Natural killer cell treated with Interleukin-12 subunit alpha and Interleukin-12 subunit beta and Interleukin-15 and Interleukin-18, amount 100 ng/mL, for 72 hours (primary cell): ENCODE measurements at regions not wholly inside any gene's neighbourhood (a gene's known extent, or its start where the extent isn't known, plus 50 kb on each side); places are given as distances from the start of the nearest gene placed in this dataset.
"Not testable (repeated sequence)": the region's sequence is repeated elsewhere in the genome, so short reads cannot be mapped to it uniquely, and the experiment has no call there.

ENCODE experiments used
- ATAC-seq, 2 donors: fragments of 150-1000 bp; cut with Tn5 transposase in 1 of 2; sonication (Bioruptor Pico), chemical (Tn5 transposase) in 1 of 2; 2 replicates each; pipeline ENCODE4 v1.10.0; 2021
- DNase-seq: peaks from one replicate; pipeline ENCODE4 v3.0.0; 2022; ENCODE audit warnings: low spot score
- H3K27ac Mint-ChIP-seq, 2 donors: 1 replicate in 1 of 2; 2 replicates in 1 of 2; pipeline ENCODE4 v1.8.0; 2022; ENCODE audit warnings: mixed read lengths in 2 of 2, mild to moderate bottlenecking in 1 of 2, moderate library complexity in 1 of 2
- H3K27me3 Mint-ChIP-seq, 2 donors: 1 replicate in 1 of 2; 2 replicates in 1 of 2; pipeline ENCODE4 v1.8.0; 2022; ENCODE audit warnings: mixed read lengths in 2 of 2
- H3K36me3 Mint-ChIP-seq: one replicate; pipeline ENCODE4 v1.8.0; 2022; ENCODE audit warnings: mixed read lengths
- H3K4me1 Mint-ChIP-seq, 2 donors: 1 replicate in 1 of 2; 2 replicates in 1 of 2; pipeline ENCODE4 v1.8.0; 2022; ENCODE audit warnings: low read depth in 2 of 2, mixed read lengths in 2 of 2, mild to moderate bottlenecking in 1 of 2
- H3K4me3 Mint-ChIP-seq: one replicate; pipeline ENCODE4 v1.8.0; 2022; ENCODE audit warnings: mixed read lengths
- H3K9me3 Mint-ChIP-seq: 2 replicates; pipeline ENCODE4 v1.8.0; 2022; ENCODE audit warnings: mixed read lengths

DNA sequence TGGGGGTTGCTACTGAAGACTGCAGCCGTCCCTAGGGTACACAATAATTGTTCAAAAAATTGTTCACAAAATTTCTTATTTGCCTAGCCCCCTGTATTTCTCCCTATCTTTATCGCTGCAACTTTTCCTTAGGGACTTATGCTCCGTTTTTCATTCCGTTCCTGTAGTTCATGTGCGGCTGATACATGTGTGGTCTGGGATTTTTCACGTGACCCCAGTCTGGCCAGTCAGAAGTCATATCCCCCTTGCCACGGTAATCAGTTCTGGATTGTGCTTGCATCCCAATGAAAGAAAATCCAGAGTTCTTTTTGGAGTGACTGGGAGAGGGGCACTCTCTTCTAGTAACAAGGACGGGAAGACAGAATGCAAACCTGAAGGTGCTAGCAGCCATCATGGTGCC is 610.7 kb upstream of the C16orf82 start:
- Mint-ChIP-seq H3K36me3 (no peaks in the 10 kb centered on the region), H3K27me3 (peaks cover 7 to 19% of the 10 kb centered on the region in 2 donors), H3K4me3 (no peak overlapping the region), H3K27ac (no peak overlapping the region), H3K4me1 (no peaks in the 10 kb centered on the region), H3K9me3 (no peaks in the 10 kb centered on the region)
- DNase-seq (no peak), ATAC-seq (no peak)

DNA sequence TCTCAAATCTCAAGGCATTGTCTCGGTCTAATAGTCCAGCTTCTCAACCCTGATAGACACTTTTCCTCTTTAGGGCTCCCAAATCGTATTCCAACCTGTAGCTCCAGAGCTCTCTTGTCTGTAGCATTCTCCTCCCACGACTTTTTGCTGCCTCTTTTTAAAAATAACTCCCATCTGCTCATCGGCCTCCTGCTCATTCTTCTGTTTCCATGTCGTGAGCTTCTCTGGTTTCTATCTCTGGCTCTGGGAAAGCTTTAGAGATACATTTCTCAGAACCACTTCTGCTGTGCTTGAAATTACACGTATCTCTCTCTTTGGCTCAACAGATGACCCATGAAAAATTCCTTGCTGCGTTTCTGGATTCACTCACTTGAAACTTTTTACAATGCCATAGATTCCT is 609.6 kb upstream of the C16orf82 start:
- Mint-ChIP-seq H3K4me1 (no peaks in the 10 kb centered on the region), H3K27me3 (peaks cover 7 to 22% of the 10 kb centered on the region in 2 donors), H3K9me3 (no peaks in the 10 kb centered on the region), H3K36me3 (no peaks in the 10 kb centered on the region), H3K27ac (no peak overlapping the region), H3K4me3 (no peak overlapping the region)
- DNase-seq (no peak), ATAC-seq (no peak)

DNA sequence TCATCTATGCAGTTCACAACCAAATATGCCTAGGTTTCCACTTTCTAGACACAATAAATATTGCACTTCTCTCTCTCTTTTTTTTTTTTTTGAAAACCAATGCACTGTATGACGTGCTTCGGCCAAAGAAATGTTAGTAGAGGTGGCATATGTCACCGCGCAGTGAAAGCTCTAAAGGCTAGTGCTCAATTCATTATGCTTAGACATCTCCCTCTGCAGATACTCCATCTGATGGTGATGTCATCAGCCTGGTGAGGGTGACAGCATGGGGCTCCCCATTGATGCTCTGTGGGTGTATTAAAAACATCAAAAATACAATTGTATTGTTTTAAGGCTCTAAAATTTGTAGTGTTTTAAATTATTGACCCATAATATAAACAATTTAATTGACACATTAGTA is 608.8 kb upstream of the C16orf82 start:
- H3K27me3 Mint-ChIP-seq = peaks cover 10 to 22% of the 10 kb centered on the region in 2 donors
- ATAC-seq = no peak
- DNase-seq = no peak
- H3K4me3 Mint-ChIP-seq = no peak overlapping the region
- H3K4me1 Mint-ChIP-seq = no peaks in the 10 kb centered on the region
- no peaks in the 10 kb centered on the region for H3K36me3 Mint-ChIP-seq
- peaks cover 6% of the 10 kb centered on the region for H3K9me3 Mint-ChIP-seq
- no peak overlapping the region for H3K27ac Mint-ChIP-seq

DNA sequence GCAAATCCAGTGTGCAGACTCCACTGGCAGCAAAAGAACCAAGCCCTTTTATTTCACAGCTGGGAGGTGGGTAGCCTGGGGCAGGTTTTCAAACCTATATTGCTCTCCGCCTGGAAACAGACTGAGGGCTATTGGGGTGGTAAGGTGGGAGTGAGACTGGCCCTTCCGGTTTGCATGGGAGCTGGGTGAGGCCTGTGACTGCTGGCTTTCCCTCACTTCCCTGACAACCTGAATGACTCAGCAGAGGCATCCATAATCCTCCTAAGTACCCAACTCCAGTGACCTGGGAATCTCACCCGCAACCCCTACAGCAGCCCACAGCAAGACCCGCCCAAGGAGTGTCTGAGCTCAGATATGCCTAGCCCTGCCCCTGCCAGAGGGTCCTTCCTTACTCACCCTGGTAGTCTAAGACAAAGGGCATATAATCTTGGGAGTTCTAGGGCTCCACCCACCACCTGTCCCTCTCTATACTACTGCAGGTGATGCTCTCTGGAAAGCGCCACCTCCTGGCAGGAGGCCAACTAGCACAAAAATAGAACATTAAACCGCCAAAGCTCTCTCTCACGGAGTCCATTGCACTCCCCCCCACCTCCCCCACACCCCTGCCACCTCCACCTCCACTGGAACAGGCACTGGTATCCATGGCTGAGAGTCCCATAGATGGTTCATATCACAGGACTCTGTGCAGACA is 602.0 kb upstream of the C16orf82 start:
- peaks cover 14 to 45% of the 10 kb centered on the region in 2 donors for H3K27me3 Mint-ChIP-seq
- no peak for ATAC-seq
- H3K36me3 Mint-ChIP-seq = no peaks in the 10 kb centered on the region

DNA sequence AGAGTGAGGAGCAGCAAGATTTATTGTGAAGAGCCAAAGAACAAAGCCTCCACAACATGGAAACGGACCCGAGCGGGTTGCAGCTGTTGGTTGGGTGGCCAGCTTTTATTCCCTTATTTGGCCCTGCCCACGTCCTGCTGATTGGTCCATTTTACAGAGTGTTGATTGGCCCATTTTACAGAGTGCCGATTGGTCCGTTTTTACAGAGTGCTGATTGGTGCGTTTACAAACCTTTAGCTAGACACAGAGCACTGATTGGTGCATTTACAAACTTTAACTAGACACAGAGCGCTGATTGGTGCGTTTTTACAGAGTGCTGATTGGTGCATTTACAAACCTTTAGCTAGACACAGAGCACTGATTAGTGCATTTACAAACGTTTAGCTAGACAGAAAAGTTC is 592.3 kb upstream of the C16orf82 start:
- H3K27me3 Mint-ChIP-seq = peaks cover 6 to 34% of the 10 kb centered on the region in 2 donors
- H3K4me1 Mint-ChIP-seq, H3K4me3 Mint-ChIP-seq, H3K27ac Mint-ChIP-seq, DNase-seq, ATAC-seq: not testable (repeated sequence)
- peaks cover 11% of the 10 kb centered on the region for H3K9me3 Mint-ChIP-seq
- H3K36me3 Mint-ChIP-seq = peaks cover 11% of the 10 kb centered on the region

More for the DNA sequence above, 602.0 kb upstream of the C16orf82 start:
- Mint-ChIP-seq H3K27ac (no peak overlapping the region), H3K4me3 (no peak overlapping the region), H3K9me3 (peaks cover 6% of the 10 kb centered on the region), H3K4me1 (no peaks in the 10 kb centered on the region)
- no peak for DNase-seq

DNA sequence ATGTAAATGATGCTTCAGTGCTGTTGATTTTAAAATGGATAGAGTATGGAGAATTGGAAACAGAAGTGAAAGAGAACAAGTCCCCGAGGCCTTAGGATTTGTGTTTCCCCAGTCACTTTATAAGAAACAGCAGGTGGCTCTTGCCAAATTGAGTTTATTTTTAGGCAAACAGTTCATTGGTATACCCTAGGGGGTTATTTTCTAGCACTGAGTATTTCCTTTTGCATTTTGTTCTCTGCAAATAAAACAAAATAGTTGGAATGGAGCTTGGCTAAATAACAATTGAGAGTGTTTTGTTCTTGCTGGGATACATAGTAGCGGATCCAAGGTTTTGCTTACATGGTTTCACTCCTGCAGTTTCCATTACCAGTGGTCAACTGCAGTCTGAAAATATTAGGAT is 591.1 kb upstream of the C16orf82 start:
- Mint-ChIP-seq H3K27ac (no peak overlapping the region), H3K9me3 (peaks cover 11% of the 10 kb centered on the region), H3K27me3 (peaks cover 4 to 32% of the 10 kb centered on the region in 2 donors), H3K36me3 (peaks cover 11% of the 10 kb centered on the region), H3K4me3 (no peak overlapping the region), H3K4me1 (no peaks in the 10 kb centered on the region)
- ATAC-seq (no peak), DNase-seq (no peak)

DNA sequence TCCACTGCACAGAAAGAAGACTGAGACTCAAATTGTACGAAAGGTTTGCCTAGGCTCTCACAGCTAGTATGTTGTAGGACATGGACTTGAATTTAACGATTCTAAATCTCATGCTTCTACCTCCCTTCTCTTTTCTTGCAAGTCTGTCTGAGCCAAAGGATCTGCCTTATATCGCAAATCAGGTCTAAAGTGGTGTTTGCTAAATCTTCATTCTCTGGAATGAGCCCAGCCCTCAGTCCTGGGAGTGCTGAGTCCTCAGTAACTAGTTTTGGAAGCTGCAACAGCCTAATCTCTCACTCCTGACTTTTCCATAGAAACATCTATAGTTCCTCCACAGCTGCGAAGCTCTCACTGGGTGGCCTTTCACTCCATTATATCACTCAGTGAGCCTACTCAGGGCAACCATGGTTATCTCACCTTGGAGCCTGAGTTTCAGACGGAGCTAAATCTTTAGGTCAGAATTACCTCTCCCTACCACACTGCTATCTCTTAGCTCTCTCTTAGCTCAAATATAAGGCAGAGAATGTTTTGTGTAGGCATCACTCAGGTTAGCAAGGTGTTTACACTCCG is 575.5 kb upstream of the C16orf82 start:
- Mint-ChIP-seq H3K4me1 (no peaks in the 10 kb centered on the region), H3K27me3 (peaks cover 14 to 40% of the 10 kb centered on the region in 2 donors), H3K4me3 (no peak overlapping the region), H3K9me3 (no peaks in the 10 kb centered on the region), H3K27ac (no peak overlapping the region), H3K36me3 (no peaks in the 10 kb centered on the region)
- DNase-seq (no peak), ATAC-seq (no peak)

DNA sequence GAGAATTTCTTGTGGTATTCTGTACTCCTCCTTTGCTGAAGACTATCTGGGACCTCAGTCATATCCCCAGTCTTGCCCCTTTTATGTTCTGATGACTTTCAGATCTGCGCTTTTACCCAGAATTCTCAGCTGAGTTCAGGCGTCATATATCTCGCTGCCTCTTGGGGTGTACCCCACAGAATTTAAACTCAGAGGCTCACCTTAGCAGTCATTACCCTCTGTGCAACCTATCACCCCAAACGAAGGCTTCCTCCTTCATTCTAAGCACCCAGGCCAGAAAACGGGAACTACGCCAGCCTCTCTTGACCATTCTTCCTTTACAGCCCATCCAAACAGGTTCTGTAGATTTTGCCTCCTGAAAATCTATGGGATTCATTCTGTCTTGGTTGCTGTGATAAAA is 574.8 kb upstream of the C16orf82 start:
- Mint-ChIP-seq H3K27ac (no peak overlapping the region), H3K27me3 (peaks cover 14 to 42% of the 10 kb centered on the region in 2 donors), H3K4me1 (no peaks in the 10 kb centered on the region), H3K36me3 (no peaks in the 10 kb centered on the region), H3K9me3 (no peaks in the 10 kb centered on the region), H3K4me3 (no peak overlapping the region)
- no peak for ATAC-seq
- no peak for DNase-seq

DNA sequence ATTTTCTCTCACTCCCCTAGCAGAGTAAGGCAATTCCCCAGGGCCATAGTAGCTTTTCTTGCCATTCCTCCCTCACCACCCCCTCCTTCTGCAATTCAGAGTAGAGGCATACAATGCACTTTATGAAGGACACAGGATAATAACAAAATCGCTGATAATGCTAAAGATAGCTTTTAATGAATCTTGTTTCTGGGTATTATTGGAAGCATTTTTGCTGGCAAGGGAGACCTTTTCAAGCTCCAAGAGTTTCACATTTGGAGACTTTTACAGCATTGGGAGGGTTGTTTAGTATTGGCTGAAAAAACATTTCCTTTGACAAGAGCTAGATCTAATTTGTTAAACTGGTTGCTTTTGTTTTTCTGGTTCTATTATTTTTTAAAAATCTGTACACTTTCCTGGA is 573.0 kb upstream of the C16orf82 start:
- Mint-ChIP-seq H3K27ac (no peak overlapping the region), H3K36me3 (no peaks in the 10 kb centered on the region), H3K4me3 (no peak overlapping the region), H3K9me3 (no peaks in the 10 kb centered on the region), H3K27me3 (peaks cover 16 to 42% of the 10 kb centered on the region in 2 donors), H3K4me1 (no peaks in the 10 kb centered on the region)
- DNase-seq (no peak), ATAC-seq (no peak)

DNA sequence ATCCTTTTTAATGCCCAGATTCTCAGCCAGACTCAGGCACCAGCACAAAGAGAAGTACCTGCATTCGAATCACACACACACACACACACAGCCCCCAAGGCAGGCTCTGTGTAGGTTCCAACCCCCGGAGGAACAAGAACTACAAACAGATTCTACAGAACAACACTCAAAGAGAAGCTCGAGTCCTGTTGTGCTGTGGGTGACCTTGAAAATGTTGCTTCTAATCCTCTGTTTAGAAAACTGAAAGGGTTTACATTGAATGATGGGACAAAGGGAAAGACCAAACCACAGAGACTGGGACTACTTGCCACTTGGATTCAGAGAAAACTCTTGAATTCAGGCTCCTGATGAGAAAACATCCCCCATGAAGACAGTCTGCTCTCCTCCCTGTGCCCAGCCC is 568.8 kb upstream of the C16orf82 start:
- H3K9me3 Mint-ChIP-seq = no peaks in the 10 kb centered on the region
- no peak overlapping the region for H3K27ac Mint-ChIP-seq
- peaks cover 20 to 37% of the 10 kb centered on the region in 2 donors for H3K27me3 Mint-ChIP-seq
- H3K4me1 Mint-ChIP-seq = no peaks in the 10 kb centered on the region
- H3K4me3 Mint-ChIP-seq = no peak overlapping the region
- ATAC-seq (no peak), DNase-seq (no peak)
- no peaks in the 10 kb centered on the region for H3K36me3 Mint-ChIP-seq

DNA sequence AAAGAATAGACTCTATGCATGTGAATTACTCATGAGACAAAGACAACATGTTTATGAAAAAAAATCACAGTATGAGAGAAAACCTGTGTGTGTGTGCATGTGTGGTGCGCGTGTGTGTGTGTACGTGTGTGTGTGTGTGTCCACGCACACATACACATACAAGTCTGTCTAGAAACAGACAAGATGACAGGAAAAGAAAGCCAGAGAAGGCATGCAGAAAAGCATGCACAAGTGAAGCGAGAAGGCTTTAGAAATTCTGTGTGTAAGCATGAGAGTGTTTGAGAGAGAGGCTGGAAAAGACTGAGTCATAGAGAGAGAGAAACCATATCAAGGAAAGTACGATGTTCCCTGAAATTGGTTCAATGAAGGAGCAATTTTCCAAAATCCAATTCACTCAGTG is 566.4 kb upstream of the C16orf82 start:
- peaks cover 17 to 24% of the 10 kb centered on the region in 2 donors for H3K27me3 Mint-ChIP-seq
- no peaks in the 10 kb centered on the region for H3K9me3 Mint-ChIP-seq
- DNase-seq (no peak), ATAC-seq (no peak)
- no peak overlapping the region for H3K27ac Mint-ChIP-seq
- no peak overlapping the region for H3K4me3 Mint-ChIP-seq
- no peaks in the 10 kb centered on the region for H3K4me1 Mint-ChIP-seq
- H3K36me3 Mint-ChIP-seq = no peaks in the 10 kb centered on the region

DNA sequence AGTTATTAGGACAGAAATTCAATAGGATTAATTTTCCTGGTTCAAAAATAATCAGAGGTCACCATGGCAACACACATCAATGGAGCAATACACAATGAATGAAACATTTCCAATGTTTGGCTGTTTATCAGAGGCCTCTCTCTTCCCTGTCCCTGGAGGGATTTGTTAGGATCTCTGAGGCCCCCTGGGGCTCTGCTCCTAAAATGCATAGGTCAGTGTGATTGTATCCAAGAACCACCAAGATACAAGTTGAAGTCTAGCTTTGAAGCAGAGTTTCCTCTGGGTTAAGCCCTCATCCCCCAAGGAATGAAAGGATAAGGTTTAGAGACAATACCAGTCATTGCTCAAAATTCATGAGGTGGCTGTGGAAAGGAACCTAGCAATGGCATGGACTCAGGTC is 561.2 kb upstream of the C16orf82 start:
- H3K4me1 Mint-ChIP-seq = no peaks in the 10 kb centered on the region

DNA sequence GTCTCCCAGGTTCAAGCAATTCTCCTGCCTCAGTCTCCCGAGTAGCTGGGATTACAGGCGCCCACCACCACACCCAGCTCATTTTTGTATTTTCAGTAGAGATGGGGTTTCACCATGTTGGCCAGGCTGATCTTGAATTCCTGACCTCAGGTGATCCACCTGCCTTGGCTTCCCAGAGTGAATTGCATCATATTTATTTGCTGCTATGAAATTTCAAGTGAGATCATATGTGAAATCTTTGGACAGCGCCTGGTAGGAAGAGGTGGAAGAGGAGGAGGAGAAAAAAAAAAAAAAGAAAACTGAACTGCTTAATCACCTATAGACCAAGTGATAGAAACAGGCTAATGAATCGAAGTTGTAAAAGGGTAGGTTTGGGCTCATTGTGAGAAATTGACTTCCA is 557.8 kb upstream of the C16orf82 start:
- H3K9me3 Mint-ChIP-seq, H3K27ac Mint-ChIP-seq, H3K4me1 Mint-ChIP-seq, H3K4me3 Mint-ChIP-seq, DNase-seq, ATAC-seq, H3K36me3 Mint-ChIP-seq: not testable (repeated sequence)
- peaks cover 3 to 10% of the 10 kb centered on the region in 2 donors for H3K27me3 Mint-ChIP-seq

More for the DNA sequence above, 561.2 kb upstream of the C16orf82 start:
- DNase-seq = no peak
- H3K4me3 Mint-ChIP-seq = no peak overlapping the region
- peaks cover 7 to 8% of the 10 kb centered on the region in 2 donors for H3K27me3 Mint-ChIP-seq
- no peaks in the 10 kb centered on the region for H3K36me3 Mint-ChIP-seq
- no peak for ATAC-seq
- H3K27ac Mint-ChIP-seq = no peak overlapping the region
- no peaks in the 10 kb centered on the region for H3K9me3 Mint-ChIP-seq

DNA sequence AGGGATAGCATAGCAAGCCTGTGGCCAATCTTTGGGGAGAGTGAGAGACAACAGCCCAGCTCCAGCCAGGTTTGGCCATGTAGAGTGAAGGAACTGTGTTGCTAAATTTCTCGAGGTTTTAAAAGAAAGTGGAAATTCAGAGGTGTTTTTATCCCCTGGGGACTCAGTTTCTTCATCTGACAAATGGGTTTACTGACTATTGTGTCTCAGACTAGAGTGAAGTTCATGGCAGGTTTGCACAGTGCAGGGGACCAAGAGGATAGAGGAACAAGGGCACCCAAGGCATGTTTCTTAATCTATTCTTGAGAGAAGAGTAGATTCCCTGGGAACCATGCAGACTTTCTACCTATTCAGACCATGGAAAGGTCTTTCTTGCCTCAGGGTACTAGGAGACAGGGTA is 555.8 kb upstream of the C16orf82 start:
- Mint-ChIP-seq H3K27me3 (peaks cover 3 to 30% of the 10 kb centered on the region in 2 donors), H3K9me3 (no peaks in the 10 kb centered on the region), H3K4me1 (no peaks in the 10 kb centered on the region), H3K4me3 (no peak overlapping the region), H3K27ac (no peak overlapping the region), H3K36me3 (no peaks in the 10 kb centered on the region)
- no peak for ATAC-seq
- DNase-seq = no peak

DNA sequence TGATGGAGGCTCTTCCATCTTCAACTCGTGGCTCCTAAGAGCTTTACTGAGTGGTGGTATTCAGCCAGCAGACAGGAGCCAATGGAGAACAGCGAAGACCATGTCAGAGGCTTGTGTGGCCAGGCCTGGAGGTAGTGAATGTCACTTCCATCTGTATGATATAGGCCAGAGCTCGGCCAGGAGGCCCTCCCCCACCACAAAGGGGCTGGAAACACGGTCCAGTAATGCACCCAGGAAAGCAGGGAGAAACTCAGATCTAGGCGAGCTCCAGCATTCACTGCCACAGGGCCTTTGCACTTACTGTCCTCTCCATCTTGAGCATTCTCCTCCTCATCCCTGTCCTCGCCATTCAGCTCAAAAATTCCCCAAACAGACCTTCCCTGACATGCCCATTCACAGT is 555.3 kb upstream of the C16orf82 start:
- ATAC-seq (no peak), DNase-seq (no peak)
- no peak overlapping the region for H3K4me3 Mint-ChIP-seq
- peaks cover 2 to 35% of the 10 kb centered on the region in 2 donors for H3K27me3 Mint-ChIP-seq
- H3K36me3 Mint-ChIP-seq = no peaks in the 10 kb centered on the region
- no peak overlapping the region for H3K27ac Mint-ChIP-seq
- no peaks in the 10 kb centered on the region for H3K4me1 Mint-ChIP-seq
- H3K9me3 Mint-ChIP-seq = no peaks in the 10 kb centered on the region
